Smooth muscle cell (in vitro differentiated cells): ENCODE measurements at regions not wholly inside any gene's neighbourhood (a gene's known extent, or its start where the extent isn't known, plus 50 kb on each side); places are given as distances from the start of the nearest gene placed in this dataset.

Experiments used
- DNase-seq: peaks from one replicate; lab custom pipeline; 2025; ENCODE audit not compliant: unreplicated experiment; lab: John Stamatoyannopoulos, UW
- H2AFZ ChIP-seq: fragments of 200-600 bp; sonication (generic); 2 replicates; pipeline ENCODE4 v1.6.0; 2016; ENCODE audit warnings: antibody characterized with exemption, low read depth, mild to moderate bottlenecking
- H3F3A ChIP-seq: fragments of 200-600 bp; sonication (generic); 2 replicates; pipeline ENCODE4 v1.6.0; 2017; ENCODE audit warnings: antibody characterized with exemption, low read depth
- H3K27ac ChIP-seq: fragments of 200-600 bp; sonication (generic); 2 replicates; pipeline ENCODE4 v1.5.1; 2016; ENCODE audit warnings: low read depth, mild to moderate bottlenecking
- H3K27me3 ChIP-seq: fragments of 200-600 bp; sonication (generic); 2 replicates; pipeline ENCODE4 v1.6.1; 2016; ENCODE audit warnings: low read depth, mild to moderate bottlenecking
- H3K36me3 ChIP-seq: fragments of 200-600 bp; sonication (generic); 2 replicates; pipeline ENCODE4 v1.5.1; 2016; ENCODE audit warnings: low read depth
- H3K4me1 ChIP-seq: fragments of 200-600 bp; sonication (generic); 2 replicates; pipeline ENCODE4 v1.5.1; 2016; ENCODE audit warnings: low read depth
- H3K4me2 ChIP-seq: fragments of 200-600 bp; sonication (generic); 2 replicates; pipeline ENCODE4 v1.6.0; 2016; ENCODE audit warnings: mild to moderate bottlenecking
- H3K4me3 ChIP-seq: fragments of 200-600 bp; sonication (generic); 2 replicates; pipeline ENCODE4 v1.5.1; 2016; ENCODE audit warnings: mild to moderate bottlenecking
- H3K79me2 ChIP-seq: fragments of 200-600 bp; sonication (generic); 2 replicates; pipeline ENCODE4 v1.6.0; 2016; ENCODE audit warnings: low read depth, mild to moderate bottlenecking
- H3K9ac ChIP-seq: fragments of 200-600 bp; sonication (generic); 2 replicates; pipeline ENCODE4 v1.6.0; 2016; ENCODE audit warnings: low read depth
- H3K9me3 ChIP-seq: fragments of 200-600 bp; sonication (generic); replicated peaks from 2 replicates; pipeline ENCODE4 v1.5.1; 2016; ENCODE audit warnings: low read depth
- H4K20me1 ChIP-seq: fragments of 200-600 bp; sonication (generic); 2 replicates; pipeline ENCODE4 v1.6.0; 2016; ENCODE audit warnings: low read depth
- CTCF ChIP-seq: fragments of 200-600 bp; sonication (generic); IDR thresholded peaks from 2 replicates; pipeline ENCODE4 v1.5.1; 2017; ENCODE audit warnings: borderline replicate concordance, mild to moderate bottlenecking, antibody characterized with exemption; ENCODE audit not compliant: insufficient read depth, poor library complexity, severe bottlenecking
- WGBS: methylation state at CpG from one replicate; pipeline ENCODE4 v1.1.7; 2016; ENCODE audit warnings: low lambda C conversion rate; 5-methylcytosine and 5-hydroxymethylcytosine counted together

- peaks cover 5% of the 10 kb centered on the region for H3K4me1 ChIP-seq
- H3K27me3 ChIP-seq = no peaks in the 10 kb centered on the region
- H3K27ac ChIP-seq = peak overlapping the region; percentile 18
- H3K79me2 ChIP-seq = no peaks in the 10 kb centered on the region
- 78% methylated on average over 2 of the region's 2 CpGs for WGBS
- no peak for TF ChIP-seq CTCF
- H3F3A ChIP-seq = no peaks in the 10 kb centered on the region
- H3K4me2 ChIP-seq = peak overlapping the region; percentile 52
- no peaks in the 10 kb centered on the region for H3K9me3 ChIP-seq
- no peak overlapping the region for H3K9ac ChIP-seq
- no peak for DNase-seq
- H2AFZ ChIP-seq = no peak overlapping the region
- H3K36me3 ChIP-seq = no peaks in the 10 kb centered on the region
- H3K4me3 ChIP-seq = no peak overlapping the region
- no peaks in the 10 kb centered on the region for H4K20me1 ChIP-seq
These were observed 174.2 kb downstream of the HHIP start for GRCh38 chr4:144820011-144820727.

- Histone ChIP-seq H3K9me3 (no peaks in the 10 kb centered on the region), H3K4me1 (peaks cover 5% of the 10 kb centered on the region), H3K4me3 (no peak overlapping the region), H2AFZ (no peak overlapping the region), H4K20me1 (no peaks in the 10 kb centered on the region), H3K79me2 (no peaks in the 10 kb centered on the region), H3K36me3 (no peaks in the 10 kb centered on the region), H3F3A (no peaks in the 10 kb centered on the region), H3K9ac (no peak overlapping the region), H3K27me3 (no peaks in the 10 kb centered on the region), H3K27ac (peak overlapping the region; percentile 18), H3K4me2 (peak overlapping the region; percentile 52)
- no peak for TF ChIP-seq CTCF
- WGBS = 64% methylated on average over 2 of the region's 2 CpGs
- no peak for DNase-seq
These were observed 174.8 kb downstream of the HHIP start for GRCh38 chr4:144820728-144821085.

- no peak for TF ChIP-seq CTCF
- no peak overlapping the region for H3K9ac ChIP-seq
- 78% methylated on average over 2 of the region's 2 CpGs for WGBS
- no peak overlapping the region for H3K27ac ChIP-seq
- no peak for DNase-seq
- H4K20me1 ChIP-seq = no peaks in the 10 kb centered on the region
- H3K79me2 ChIP-seq = no peaks in the 10 kb centered on the region
- no peak overlapping the region for H3K4me2 ChIP-seq
- no peaks in the 10 kb centered on the region for H3F3A ChIP-seq
- no peaks in the 10 kb centered on the region for H3K9me3 ChIP-seq
- H3K4me1 ChIP-seq = no peaks in the 10 kb centered on the region
- H3K36me3 ChIP-seq = no peaks in the 10 kb centered on the region
- H3K4me3 ChIP-seq = no peak overlapping the region
- H3K27me3 ChIP-seq = no peaks in the 10 kb centered on the region
- H2AFZ ChIP-seq = no peak overlapping the region
These were observed 186.0 kb downstream of the HHIP start for GRCh38 chr4:144831971-144832370.

GRCh38 chr4:144845411-144845810, 199.5 kb downstream of the HHIP start:
- no peak overlapping the region for H3K9ac ChIP-seq
- no peaks in the 10 kb centered on the region for H3K27me3 ChIP-seq
- no peak overlapping the region for H3K4me2 ChIP-seq
- DNase-seq = no peak
- H3K4me3 ChIP-seq = no peak overlapping the region
- no peaks in the 10 kb centered on the region for H3K36me3 ChIP-seq
- H4K20me1 ChIP-seq = no peaks in the 10 kb centered on the region
- WGBS = 91% methylated on average over 8 of the region's 8 CpGs
- TF ChIP-seq CTCF = no peak
- H3K27ac ChIP-seq = no peak overlapping the region
- no peaks in the 10 kb centered on the region for H3K79me2 ChIP-seq
- peaks cover 15% of the 10 kb centered on the region for H3K9me3 ChIP-seq
- no peaks in the 10 kb centered on the region for H3K4me1 ChIP-seq
- H3F3A ChIP-seq = no peaks in the 10 kb centered on the region
- no peak overlapping the region for H2AFZ ChIP-seq
